Esophagus mucosa (tissue), 1 donor: ENCODE measurements at regions not wholly inside any gene's neighbourhood (a gene's known extent, or its start where the extent isn't known, plus 50 kb on each side); places are given as distances from the start of the nearest gene placed in this dataset.
A peak's percentile ranks its signal among the peaks of the same experiment; 100 is the strongest.
"Not testable (repeated sequence)": the region's sequence is repeated elsewhere in the genome, so short reads cannot be mapped to it uniquely, and the experiment has no call there.

Experiments
- ATAC-seq: fragments of 200-7000 bp; cut with Tn5 transposase; one replicate; pipeline ENCODE4 v1.9.1; 2020
- donor health status: DM: yes; HTN: yes; CAD: no.

- peak; percentile 58 for ATAC-seq
These were observed 1331.9 kb downstream of the AACS start for GRCh38 chr12:126397071-126397581.

- no peak for ATAC-seq
These were observed 1332.4 kb downstream of the AACS start for GRCh38 chr12:126397660-126398059.

GRCh38 chr12:126400831-126401230, 1335.6 kb downstream of the AACS start:
- ATAC-seq, result no peak

GRCh38 chr12:126404293-126404881, 1339.2 kb downstream of the AACS start:
- no peak for ATAC-seq

- no peak for ATAC-seq
These were observed 1353.2 kb downstream of the AACS start for GRCh38 chr12:126418400-126418799.

GRCh38 chr12:126419131-126419530, 1353.9 kb downstream of the AACS start:
- ATAC-seq, result no peak

- no peak for ATAC-seq
These were observed 1359.5 kb downstream of the AACS start for GRCh38 chr12:126424696-126425095.

- no peak for ATAC-seq
These were observed 1360.0 kb downstream of the AACS start for GRCh38 chr12:126425264-126425663.

- no peak for ATAC-seq
These were observed 1363.5 kb downstream of the AACS start for GRCh38 chr12:126428769-126429168.

- ATAC-seq, result no peak
These were observed 1365.7 kb downstream of the AACS start for GRCh38 chr12:126430921-126431320.

GRCh38 chr12:126431767-126432166, 1366.5 kb downstream of the AACS start:
- no peak for ATAC-seq

GRCh38 chr12:126432780-126433179, 1367.5 kb downstream of the AACS start:
- no peak for ATAC-seq

GRCh38 chr12:126434412-126434985, 1369.3 kb downstream of the AACS start:
- no peak for ATAC-seq

GRCh38 chr12:126436041-126436440, 1370.8 kb downstream of the AACS start:
- ATAC-seq, result no peak

- ATAC-seq, result no peak
These were observed 1372.7 kb downstream of the AACS start for GRCh38 chr12:126437934-126438333.

GRCh38 chr12:126443977-126444376, 1378.7 kb downstream of the AACS start:
- no peak for ATAC-seq

GRCh38 chr12:126447346-126447745, 1382.1 kb downstream of the AACS start:
- no peak for ATAC-seq

GRCh38 chr12:126451809-126452208, 1386.6 kb downstream of the AACS start:
- ATAC-seq, result no peak

- not testable (repeated sequence) for ATAC-seq
These were observed 1387.5 kb downstream of the AACS start for GRCh38 chr12:126452686-126453085.

GRCh38 chr12:126454581-126454980, 1389.3 kb downstream of the AACS start:
- no peak for ATAC-seq

GRCh38 chr12:126457776-126458175, 1392.5 kb downstream of the AACS start:
- ATAC-seq, result no peak

GRCh38 chr12:126464153-126464552, 1398.9 kb downstream of the AACS start:
- no peak for ATAC-seq

- ATAC-seq, result no peak
These were observed 1404.0 kb downstream of the AACS start for GRCh38 chr12:126469211-126469610.

- no peak for ATAC-seq
These were observed 1409.5 kb downstream of the AACS start for GRCh38 chr12:126474703-126475102.

- ATAC-seq, result no peak
These were observed 1415.2 kb downstream of the AACS start for GRCh38 chr12:126480451-126480850.
